WI38 (cell line): ENCODE measurements at regions not wholly inside any gene's neighbourhood (a gene's known extent, or its start where the extent isn't known, plus 50 kb on each side); places are given as distances from the start of the nearest gene placed in this dataset.

Source experiments
- H3K4me3 ChIP-seq: 2 replicates; pipeline ENCODE4 v1.5.1; 2011; ENCODE audit warnings: low read depth, mild to moderate bottlenecking, control low read depth, low read length
- CTCF ChIP-seq: IDR thresholded peaks from 2 replicates; pipeline ENCODE4 v1.5.1; 2012; ENCODE audit warnings: low read depth, mild to moderate bottlenecking, control low read depth, low read length

- no peak for TF ChIP-seq CTCF
Observed at GRCh38 chr13:33642374-33643065, 175.4 kb upstream of the RFC3 start.

GRCh38 chr13:33644581-33645543 is 173.1 kb upstream of the RFC3 start:
- H3K4me3 ChIP-seq: no peak overlapping the region
- no peak for TF ChIP-seq CTCF

More at GRCh38 chr13:33642374-33643065, 175.4 kb upstream of the RFC3 start:
- H3K4me3 ChIP-seq: 0 out of 2 replicates have a peak overlapping the region, but pooled peaks have one; percentile 7

- no peak overlapping the region for H3K4me3 ChIP-seq
- no peak for TF ChIP-seq CTCF
Observed at GRCh38 chr13:33645591-33646554, 172.1 kb upstream of the RFC3 start.

- no peak for TF ChIP-seq CTCF
- no peak overlapping the region for H3K4me3 ChIP-seq
Observed at GRCh38 chr13:33649212-33649878, 168.6 kb upstream of the RFC3 start.

- H3K4me3 ChIP-seq: no peak overlapping the region
- TF ChIP-seq CTCF: no peak
Observed at GRCh38 chr13:33651766-33652165, 166.2 kb upstream of the RFC3 start.

- no peak overlapping the region for H3K4me3 ChIP-seq
Observed at GRCh38 chr13:33657274-33657673, 160.7 kb upstream of the RFC3 start.

More at GRCh38 chr13:33657274-33657673, 160.7 kb upstream of the RFC3 start:
- TF ChIP-seq CTCF: no peak
